CD4-positive, alpha-beta memory T cell (primary cell): ENCODE measurements at regions not wholly inside any gene's neighbourhood (a gene's known extent, or its start where the extent isn't known, plus 50 kb on each side); places are given as distances from the start of the nearest gene placed in this dataset.

ENCODE experiments used
- CTCF ChIA-PET: fragments of 350-600 bp; sonication (Branson Sonifier 250); formaldehyde crosslinking; loops from one replicate; lab custom pipeline; 2021; ENCODE audit warnings: inconsistent platforms; ENCODE audit not compliant: partially characterized antibody; lab: Charles Lee
- POLR2A ChIA-PET: fragments of 350-600 bp; sonication (Branson Sonifier 250); formaldehyde crosslinking; loops from one replicate; lab custom pipeline; 2021; ENCODE audit not compliant: partially characterized antibody; lab: Charles Lee
- DNase-seq, 5 donors: peaks; one replicate each; pipeline versions ENCODE4 v3.0.0 to v3.0.0-alpha.2; 2020 to 2022; ENCODE audit warnings: mixed read lengths in 1 of 5
- H3K27ac ChIP-seq: one replicate; pipeline ENCODE4 v1.7.0; 2013; ENCODE audit warnings: low read depth, low read length
- H3K27me3 ChIP-seq: 2 replicates; pipeline ENCODE4 v1.7.0; 2013; ENCODE audit warnings: mild to moderate bottlenecking, low read length, moderate library complexity; ENCODE audit not compliant: insufficient read depth
- H3K36me3 ChIP-seq: 2 replicates; pipeline ENCODE4 v1.7.0; 2013; ENCODE audit warnings: mild to moderate bottlenecking, low read length, moderate library complexity; ENCODE audit not compliant: insufficient read depth
- H3K4me1 ChIP-seq: 2 replicates; pipeline ENCODE4 v1.7.0; 2013; ENCODE audit warnings: mild to moderate bottlenecking, low read length, moderate library complexity; ENCODE audit not compliant: insufficient read depth
- H3K4me3 ChIP-seq, 2 donors: one replicate each; pipeline ENCODE4 v1.7.0; 2013; ENCODE audit warnings: low read length in 2 of 2, mild to moderate bottlenecking in 1 of 2
- H3K9me3 ChIP-seq, 2 donors: one replicate each; pipeline ENCODE4 v1.7.0; 2013; ENCODE audit warnings: low read length in 2 of 2, control low read depth in 1 of 2; ENCODE audit not compliant: control insufficient read depth in 1 of 2
- H3K27ac Mint-ChIP-seq, 7 donors: one replicate each; pipeline ENCODE4 v1.8.0; 2020 to 2021; ENCODE audit warnings: mixed read lengths in 7 of 7, mild to moderate bottlenecking in 6 of 7, inconsistent platforms in 3 of 7, moderate library complexity in 3 of 7
- H3K27me3 Mint-ChIP-seq, 2 donors: one replicate each; pipeline ENCODE4 v1.8.0; 2020 to 2021; ENCODE audit warnings: mixed read lengths in 2 of 2
- H3K36me3 Mint-ChIP-seq, 2 donors: one replicate each; pipeline ENCODE4 v1.8.0; 2020 to 2021; ENCODE audit warnings: mixed read lengths in 2 of 2, inconsistent platforms in 1 of 2, mild to moderate bottlenecking in 1 of 2
- H3K4me1 Mint-ChIP-seq, 4 donors: one replicate each; pipeline ENCODE4 v1.8.0; 2020 to 2021; ENCODE audit warnings: mixed read lengths in 4 of 4, mild to moderate bottlenecking in 1 of 4
- H3K4me3 Mint-ChIP-seq, 8 donors: one replicate each; pipeline ENCODE4 v1.8.0; 2020 to 2021; ENCODE audit warnings: mixed read lengths in 8 of 8, mild to moderate bottlenecking in 7 of 8, moderate library complexity in 6 of 8, inconsistent platforms in 3 of 8
- H3K9me3 Mint-ChIP-seq, 8 donors: one replicate each; pipeline ENCODE4 v1.8.0; 2020 to 2021; ENCODE audit warnings: mixed read lengths in 8 of 8, mild to moderate bottlenecking in 5 of 8, inconsistent platforms in 3 of 8, moderate library complexity in 1 of 8
- intact Hi-C: fragments of 100-400 bp; cut with micrococcal nuclease; formaldehyde crosslinking; loops from one replicate; pipeline ENCODE4 v1.15.1; 2023

DNA sequence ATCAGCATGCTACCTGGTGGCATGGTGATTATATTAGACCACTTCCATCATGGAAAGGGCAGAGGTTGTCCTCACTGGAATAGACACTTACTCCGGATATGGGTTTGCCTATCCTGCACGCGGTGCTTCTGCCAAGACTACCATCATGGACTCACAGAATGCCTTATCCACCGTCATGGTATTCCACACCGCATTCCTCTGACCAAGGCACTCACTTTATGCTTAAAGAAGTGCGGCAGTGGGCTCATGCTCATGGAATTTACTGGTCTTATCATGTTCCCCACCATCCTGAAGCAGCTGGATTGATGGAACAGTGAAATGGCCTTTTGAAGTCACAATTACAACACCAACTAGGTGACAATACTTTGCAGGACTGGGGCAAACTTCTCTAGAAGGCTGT, 109.2 kb upstream of the DRD2 start:
- Histone ChIP-seq H3K4me3 (no peak overlapping the region), H3K27me3 (no peaks in the 10 kb centered on the region), H3K27ac (no peak overlapping the region), H3K9me3 (no peaks in the 10 kb centered on the region), H3K4me1 (no peaks in the 10 kb centered on the region), H3K36me3 (no peaks in the 10 kb centered on the region)
- H3K36me3 Mint-ChIP-seq: no peaks in the 10 kb centered on the region
- POLR2A ChIA-PET: no interaction called here
- peaks cover 2 to 5% of the 10 kb centered on the region in 2 donors for H3K27me3 Mint-ChIP-seq
- H3K4me3 Mint-ChIP-seq: no peak overlapping the region
- H3K4me1 Mint-ChIP-seq: no peaks in the 10 kb centered on the region
- no peak for DNase-seq
- CTCF ChIA-PET: no interaction called here
- H3K9me3 Mint-ChIP-seq: no peaks in the 10 kb centered on the region
- intact Hi-C loops: no loop called here
- H3K27ac Mint-ChIP-seq: no peak overlapping the region

DNA sequence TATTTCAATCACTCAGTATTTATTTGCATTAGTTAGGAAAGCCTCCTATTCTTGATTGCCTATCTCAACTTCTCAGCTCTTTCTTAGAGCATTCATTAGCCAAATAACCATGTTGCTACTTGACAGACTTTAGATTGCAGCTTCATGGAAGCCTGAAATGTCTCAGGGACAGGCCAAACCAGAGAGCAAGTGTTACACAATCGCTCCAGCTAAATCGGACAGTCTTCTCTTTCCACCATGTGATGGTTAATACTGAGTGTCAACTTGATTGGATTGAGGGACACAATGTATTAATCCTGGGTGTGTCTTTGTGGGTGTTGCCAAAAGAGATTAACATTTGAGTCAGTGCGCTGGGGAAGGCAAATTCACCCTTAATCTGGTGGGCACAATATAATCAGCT, 106.5 kb upstream of the DRD2 start:
- Histone ChIP-seq H3K4me3 (no peak overlapping the region), H3K9me3 (no peaks in the 10 kb centered on the region), H3K27me3 (no peaks in the 10 kb centered on the region), H3K4me1 (no peaks in the 10 kb centered on the region), H3K27ac (no peak overlapping the region), H3K36me3 (no peaks in the 10 kb centered on the region)
- Mint-ChIP-seq H3K27me3 (peaks cover 5 to 7% of the 10 kb centered on the region in 2 donors), H3K36me3 (no peaks in the 10 kb centered on the region), H3K4me3 (no peak overlapping the region), H3K4me1 (peaks cover 0 to 6% (median 5%) of the 10 kb centered on the region in 4 donors), H3K27ac (no peak overlapping the region), H3K9me3 (no peaks in the 10 kb centered on the region)
- intact Hi-C loops: no loop called here
- DNase-seq: no peak
- POLR2A ChIA-PET: no interaction called here
- CTCF ChIA-PET: no interaction called here

DNA sequence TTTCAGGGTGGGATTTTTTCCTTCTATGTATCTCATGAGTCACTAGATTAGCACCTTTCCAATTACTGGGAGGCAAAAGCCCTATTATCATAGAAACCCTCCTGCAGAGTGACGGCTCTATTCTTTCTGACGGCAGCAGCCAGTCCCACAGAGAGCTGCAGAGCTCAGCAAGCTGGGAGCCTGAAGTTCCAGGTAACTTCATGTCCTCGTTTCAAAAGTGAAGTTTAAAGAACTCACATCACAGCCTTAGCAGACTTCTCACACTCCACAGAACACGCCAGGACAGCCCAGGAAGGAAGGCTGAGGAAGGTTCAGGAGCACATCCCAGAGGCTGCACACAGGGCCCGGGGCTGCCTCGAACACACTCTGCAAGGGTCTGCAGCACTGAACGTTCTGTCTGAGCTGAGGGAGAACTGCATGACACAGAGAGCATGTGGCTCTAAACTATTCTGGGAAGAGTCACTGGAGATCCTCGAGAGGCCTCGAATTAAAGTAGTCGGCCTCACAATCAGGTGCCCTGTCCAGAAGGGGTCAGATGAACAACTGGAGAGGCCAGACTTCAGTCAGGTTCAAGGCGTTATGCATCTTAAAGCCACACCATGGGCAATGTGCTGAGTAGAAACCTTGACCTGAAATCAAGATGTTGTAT, 104.2 kb upstream of the DRD2 start:
- POLR2A ChIA-PET: no interaction called here
- no peaks in the 10 kb centered on the region for H3K36me3 Mint-ChIP-seq

DNA sequence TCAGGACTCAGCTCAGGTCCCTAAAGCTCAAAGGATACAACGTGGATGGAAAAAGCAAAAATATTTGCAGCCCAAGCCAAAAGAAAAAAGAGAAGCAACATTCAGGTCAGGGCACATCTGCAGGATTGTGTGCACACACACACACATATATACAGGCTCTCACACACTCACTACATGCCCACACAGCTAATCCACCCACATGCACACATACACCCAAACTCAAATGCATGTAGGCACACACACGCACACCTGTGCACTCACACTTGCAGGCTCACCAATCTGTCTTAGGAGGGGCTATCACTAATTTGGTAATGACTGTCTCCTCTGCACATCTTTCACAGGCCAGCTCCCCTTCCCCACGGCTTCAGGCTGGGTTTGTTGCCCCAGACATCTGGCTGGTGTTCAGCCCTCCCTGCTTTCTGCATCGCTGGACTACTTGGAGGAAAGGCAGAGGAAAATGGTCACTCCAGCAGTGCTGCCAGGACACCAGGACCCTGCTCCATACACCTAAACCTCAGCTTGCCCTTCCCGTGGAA, 103.6 kb upstream of the DRD2 start:
- Histone ChIP-seq H3K27me3 (no peaks in the 10 kb centered on the region), H3K4me1 (no peaks in the 10 kb centered on the region), H3K27ac (no peak overlapping the region), H3K9me3 (no peaks in the 10 kb centered on the region), H3K36me3 (no peaks in the 10 kb centered on the region), H3K4me3 (no peak overlapping the region)
- Mint-ChIP-seq H3K9me3 (no peaks in the 10 kb centered on the region), H3K4me1 (peaks cover 0 to 6% (median 5%) of the 10 kb centered on the region in 4 donors), H3K27me3 (peaks cover 5 to 7% of the 10 kb centered on the region in 2 donors), H3K4me3 (no peak overlapping the region), H3K36me3 (no peaks in the 10 kb centered on the region), H3K27ac (no peak overlapping the region)
- ChIA-PET CTCF (no interaction called here), POLR2A (no interaction called here)
- no peak for DNase-seq
- intact Hi-C loops: no loop called here

More for the DNA sequence above, 104.2 kb upstream of the DRD2 start:
- Mint-ChIP-seq H3K4me1 (peaks cover 0 to 6% (median 5%) of the 10 kb centered on the region in 4 donors), H3K9me3 (no peaks in the 10 kb centered on the region), H3K27ac (no peak overlapping the region), H3K27me3 (peaks cover 5 to 7% of the 10 kb centered on the region in 2 donors), H3K4me3 (no peak overlapping the region)
- H3K27me3 ChIP-seq: no peaks in the 10 kb centered on the region
- no peak for DNase-seq
- no peak overlapping the region for H3K4me3 ChIP-seq
- no peaks in the 10 kb centered on the region for H3K4me1 ChIP-seq
- intact Hi-C loops: no loop called here
- no peak overlapping the region for H3K27ac ChIP-seq
- no peaks in the 10 kb centered on the region for H3K9me3 ChIP-seq
- no peaks in the 10 kb centered on the region for H3K36me3 ChIP-seq
- CTCF ChIA-PET: no interaction called here

DNA sequence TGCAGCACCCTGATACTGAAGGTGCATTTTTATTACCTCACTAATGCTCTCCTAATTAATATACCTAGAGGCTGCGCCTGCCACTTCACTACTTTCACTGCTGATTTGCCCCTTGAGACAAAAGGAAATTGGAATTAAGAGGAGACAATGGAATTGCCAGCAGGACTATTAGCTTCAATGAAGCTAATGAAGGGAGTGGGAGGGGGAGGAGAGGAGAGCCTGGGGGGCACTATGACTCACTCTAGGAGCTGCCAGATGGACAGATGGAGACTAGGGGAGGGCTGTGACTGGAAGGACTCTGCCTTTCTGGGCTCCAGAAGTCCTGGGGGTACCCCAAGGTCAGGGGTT, 102.8 kb upstream of the DRD2 start:
- Mint-ChIP-seq H3K27ac (no peak overlapping the region), H3K36me3 (no peaks in the 10 kb centered on the region), H3K4me1 (peaks cover 0 to 6% (median 5%) of the 10 kb centered on the region in 4 donors), H3K4me3 (no peak overlapping the region), H3K9me3 (no peaks in the 10 kb centered on the region), H3K27me3 (peaks cover 5 to 7% of the 10 kb centered on the region in 2 donors)
- Histone ChIP-seq H3K36me3 (no peaks in the 10 kb centered on the region), H3K4me3 (no peak overlapping the region), H3K9me3 (no peaks in the 10 kb centered on the region), H3K27me3 (no peaks in the 10 kb centered on the region), H3K4me1 (no peaks in the 10 kb centered on the region), H3K27ac (no peak overlapping the region)
- ChIA-PET POLR2A (no interaction called here), CTCF (no interaction called here)
- DNase-seq: no peak
- intact Hi-C loops: no loop called here

DNA sequence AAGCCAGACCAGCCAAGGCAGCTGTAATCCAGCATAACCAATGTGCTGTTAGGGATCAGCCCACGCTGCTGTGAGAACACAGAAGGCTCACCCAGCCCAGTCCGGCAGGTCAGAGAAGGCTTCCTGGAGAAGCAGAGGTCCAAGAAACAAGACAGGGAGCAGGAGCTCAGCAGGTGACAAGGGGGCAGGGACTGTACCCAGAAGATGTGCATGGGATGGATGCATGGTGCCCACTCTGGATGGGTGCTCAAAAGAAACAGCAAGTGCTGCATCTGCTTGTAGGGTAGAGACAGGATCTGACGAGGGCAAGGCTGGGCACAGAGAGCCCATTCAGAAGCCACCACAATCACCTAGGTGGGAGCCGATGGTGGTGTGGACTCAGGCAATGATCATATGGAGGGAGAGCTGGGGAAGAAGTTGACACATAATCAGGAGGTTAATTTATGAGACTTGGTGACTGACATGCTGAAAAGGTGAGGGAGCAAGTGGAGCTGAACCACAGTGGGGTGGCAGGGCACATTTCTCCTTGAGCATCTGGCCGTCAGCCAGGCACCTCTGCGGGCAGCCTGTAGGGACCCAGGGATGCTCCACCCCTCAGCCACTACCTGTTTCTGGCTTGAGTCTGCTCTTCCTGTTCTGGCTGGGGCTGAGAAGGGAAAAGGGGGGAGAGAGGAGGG, 102.3 kb upstream of the DRD2 start:
- no peaks in the 10 kb centered on the region for H3K36me3 ChIP-seq
- no peak overlapping the region for H3K27ac ChIP-seq
- Mint-ChIP-seq H3K27me3 (peaks cover 5 to 7% of the 10 kb centered on the region in 2 donors), H3K4me1 (peaks cover 0 to 6% (median 5%) of the 10 kb centered on the region in 4 donors), H3K36me3 (no peaks in the 10 kb centered on the region), H3K9me3 (no peaks in the 10 kb centered on the region), H3K27ac (no peak overlapping the region), H3K4me3 (no peak overlapping the region)
- CTCF ChIA-PET: no interaction called here
- DNase-seq: no peak
- H3K27me3 ChIP-seq: no peaks in the 10 kb centered on the region
- intact Hi-C loops: no loop called here
- POLR2A ChIA-PET: no interaction called here
- no peaks in the 10 kb centered on the region for H3K9me3 ChIP-seq
- H3K4me3 ChIP-seq: no peak overlapping the region
- no peaks in the 10 kb centered on the region for H3K4me1 ChIP-seq

DNA sequence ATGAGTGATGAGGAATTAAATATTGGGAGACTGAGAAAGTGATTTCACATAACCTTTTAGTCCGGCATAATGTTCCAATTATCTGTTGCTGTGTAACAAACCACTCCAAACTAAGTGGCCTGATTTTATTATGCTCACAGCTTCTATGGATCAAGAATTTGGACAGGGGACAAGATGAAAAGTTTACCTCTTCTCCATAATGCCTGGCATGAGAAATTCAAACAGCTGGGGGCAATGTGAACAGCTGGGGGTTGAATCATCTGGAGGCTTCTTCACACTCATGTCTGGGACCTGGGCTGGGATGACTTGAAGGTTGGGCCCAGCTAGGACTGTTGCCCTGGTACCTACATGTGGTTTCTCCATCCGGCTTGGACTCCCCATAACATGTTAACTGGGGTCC, 99.4 kb upstream of the DRD2 start:
- DNase-seq: no peak
- ChIA-PET POLR2A (no interaction called here), CTCF (no interaction called here)
- no peak overlapping the region for H3K27ac ChIP-seq
- H3K27ac Mint-ChIP-seq: no peak overlapping the region
- peaks cover 0 to 6% (median 5%) of the 10 kb centered on the region in 4 donors for H3K4me1 Mint-ChIP-seq
- H3K4me3 ChIP-seq: no peak overlapping the region
- intact Hi-C loops: no loop called here
- peaks cover 7% of the 10 kb centered on the region in 2 donors for H3K27me3 Mint-ChIP-seq
- H3K4me1 ChIP-seq: no peaks in the 10 kb centered on the region
- no peaks in the 10 kb centered on the region for H3K9me3 ChIP-seq
- no peaks in the 10 kb centered on the region for H3K9me3 Mint-ChIP-seq
- H3K36me3 Mint-ChIP-seq: no peaks in the 10 kb centered on the region
- H3K27me3 ChIP-seq: no peaks in the 10 kb centered on the region
- no peaks in the 10 kb centered on the region for H3K36me3 ChIP-seq
- no peak overlapping the region for H3K4me3 Mint-ChIP-seq
